GM18517 (cell line): ENCODE measurements at regions not wholly inside any gene's neighbourhood (a gene's known extent, or its start where the extent isn't known, plus 50 kb on each side); places are given as distances from the start of the nearest gene placed in this dataset.

Experiments used
- ATAC-seq: cut with Tn5 transposase; IDR thresholded peaks from one replicate; pipeline ENCODE4 v1.9.1; 2021; ENCODE audit warnings: mild to moderate bottlenecking, moderate library complexity; ENCODE audit not compliant: unreplicated experiment

- no peak for ATAC-seq
Observed at GRCh38 chr4:160795216-160795615, 1368.6 kb downstream of the FSTL5 start.

DNA sequence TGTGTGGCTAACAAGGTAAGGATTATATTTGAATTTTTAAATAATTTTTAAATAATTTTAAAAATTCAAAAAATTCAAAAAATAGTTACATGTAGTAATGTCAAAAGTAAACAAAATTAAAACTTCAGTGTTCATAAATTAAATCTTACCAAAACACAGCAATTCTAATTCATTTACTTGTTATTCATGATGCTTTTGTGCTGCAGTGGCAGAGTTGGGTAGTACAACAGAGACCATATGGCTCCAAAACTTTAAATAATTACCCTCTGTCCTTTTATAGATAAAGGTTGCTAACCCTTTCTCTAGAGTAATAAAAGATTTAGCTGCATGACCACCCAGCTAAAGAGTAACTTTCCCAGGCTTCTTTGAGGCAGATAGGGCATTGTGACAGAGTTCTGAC is 1355.6 kb downstream of the FSTL5 start:
- no peak for ATAC-seq

DNA sequence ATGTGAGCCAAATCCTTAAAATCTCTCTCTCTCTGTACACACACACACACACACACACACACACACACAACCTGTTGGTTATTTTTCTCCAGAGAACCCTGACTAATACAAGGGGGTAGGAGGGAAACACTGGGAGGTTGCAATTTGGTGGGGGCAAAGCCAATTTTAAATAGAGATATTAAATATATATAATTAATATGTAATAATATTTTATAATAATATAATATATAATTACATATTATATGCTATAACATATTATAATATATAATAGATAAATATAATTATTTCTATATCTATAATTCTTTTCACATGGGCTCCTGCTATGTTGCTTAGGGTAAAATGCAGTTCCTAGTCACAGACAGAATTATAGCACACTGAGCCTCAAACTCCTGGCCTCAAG is 1354.2 kb downstream of the FSTL5 start:
- ATAC-seq = no peak

DNA sequence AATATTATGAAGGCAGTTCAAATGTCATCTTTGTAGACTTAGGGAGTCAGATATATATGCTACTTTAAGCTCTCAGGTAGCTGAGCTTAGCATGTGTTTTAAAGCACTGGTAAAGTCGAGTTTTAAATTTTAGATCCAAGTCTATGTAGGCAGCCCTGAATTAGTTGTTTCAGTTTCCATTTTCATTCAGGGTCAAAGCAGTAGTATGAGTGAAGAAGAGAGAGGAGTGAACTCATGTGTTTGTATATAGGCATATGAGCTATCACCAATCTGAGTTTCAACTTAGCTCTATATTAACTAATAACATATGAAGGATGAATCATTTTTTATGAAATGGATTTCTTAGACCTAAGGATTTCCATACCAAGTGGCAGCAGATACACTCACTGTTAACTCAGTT is 1353.4 kb downstream of the FSTL5 start:
- ATAC-seq = no peak

GRCh38 chr4:160810941-160811340 is 1352.9 kb downstream of the FSTL5 start:
- ATAC-seq = no peak

GRCh38 chr4:160811956-160812355 is 1351.8 kb downstream of the FSTL5 start:
- no peak for ATAC-seq

GRCh38 chr4:160814726-160815125 is 1349.1 kb downstream of the FSTL5 start:
- no peak for ATAC-seq

GRCh38 chr4:160818571-160818970 is 1345.2 kb downstream of the FSTL5 start:
- ATAC-seq = no peak

DNA sequence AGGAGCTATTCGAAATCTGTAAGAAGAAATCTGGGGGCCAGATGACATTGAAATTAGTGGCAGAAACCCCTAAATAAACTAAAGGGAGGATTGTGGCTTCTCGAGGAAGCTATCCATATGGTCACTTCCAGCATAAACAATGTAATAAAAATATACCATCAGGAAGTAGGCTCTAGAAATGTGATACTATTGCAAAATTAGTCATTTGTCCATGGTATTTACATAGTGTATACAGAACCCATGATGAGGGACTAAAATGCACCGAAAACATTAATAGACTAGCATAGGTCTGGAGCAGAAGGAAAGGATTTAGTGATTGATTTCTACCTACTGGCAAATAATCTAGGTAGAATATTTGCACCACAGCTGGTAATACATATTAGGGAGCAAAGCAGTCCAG is 1344.0 kb downstream of the FSTL5 start:
- ATAC-seq = no peak

- no peak for ATAC-seq
Observed at GRCh38 chr4:160824481-160824880, 1339.3 kb downstream of the FSTL5 start.

DNA sequence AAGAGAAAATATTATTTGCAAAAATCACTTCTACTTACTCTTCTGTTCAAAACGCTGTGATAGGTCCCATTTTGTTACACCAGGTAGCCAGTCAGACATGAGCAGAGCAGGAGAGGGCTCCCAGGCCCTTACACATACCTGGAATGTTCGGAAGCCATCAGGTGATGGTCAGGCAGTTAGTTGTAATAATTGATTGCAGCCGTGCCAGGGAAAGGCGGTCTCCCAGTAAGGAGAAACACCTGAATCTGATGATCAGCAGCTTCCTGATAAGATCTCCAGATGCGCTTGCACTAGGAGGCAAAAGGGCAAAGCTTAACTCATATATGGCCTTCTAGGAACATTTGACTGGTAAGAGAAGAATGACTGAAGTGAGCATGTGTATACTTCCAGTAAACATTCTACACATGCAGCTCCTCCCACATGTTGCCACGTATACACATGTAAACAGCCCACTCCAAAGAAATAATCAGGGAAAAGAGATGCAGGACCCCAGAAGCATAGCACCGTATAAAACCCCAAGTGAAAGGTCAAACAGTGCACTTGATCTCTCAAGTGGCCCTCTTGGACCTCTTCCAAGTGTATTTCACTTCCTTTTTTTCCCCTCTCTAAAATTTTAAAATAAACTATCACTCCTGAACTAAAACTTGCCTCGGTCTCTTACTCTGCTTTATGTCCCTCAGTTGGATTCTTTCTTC is 1338.0 kb downstream of the FSTL5 start:
- ATAC-seq = no peak

- no peak for ATAC-seq
Observed at GRCh38 chr4:160826339-160826679, 1337.5 kb downstream of the FSTL5 start.

DNA sequence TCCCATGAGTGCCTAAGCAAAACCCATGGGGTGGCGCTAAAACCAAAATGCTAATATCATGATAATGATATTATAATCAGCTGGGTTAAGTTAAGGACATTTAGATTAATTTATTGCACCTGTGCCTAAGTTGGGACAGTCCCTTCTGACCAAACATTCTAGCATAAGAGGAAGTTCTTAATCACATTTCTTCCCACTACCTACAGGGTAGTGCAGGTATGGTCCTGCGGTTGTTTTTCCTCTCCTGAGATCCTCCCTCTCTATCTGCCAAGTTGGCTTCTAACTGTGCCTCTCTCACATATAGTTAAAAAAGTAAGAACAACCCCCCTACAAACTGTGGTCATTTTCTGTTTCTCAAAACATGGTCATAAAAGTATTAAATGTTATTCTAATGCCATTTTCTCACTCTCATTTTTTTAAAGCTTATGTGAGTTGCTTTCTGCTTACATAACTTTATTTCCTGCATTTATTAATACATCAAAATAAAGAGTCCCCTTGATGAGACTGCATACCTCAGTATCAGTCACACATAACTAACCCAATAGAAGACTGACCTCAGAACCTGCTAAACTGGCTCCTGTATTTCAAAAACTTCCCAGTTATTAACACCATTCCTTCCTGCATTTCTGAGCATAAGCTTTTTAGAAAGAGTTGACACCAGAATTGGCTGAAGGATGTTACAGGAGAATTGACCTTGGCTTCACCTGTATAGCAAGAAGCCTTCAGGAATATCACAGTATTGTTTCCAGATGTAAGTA is 1332.5 kb downstream of the FSTL5 start:
- no peak for ATAC-seq

DNA sequence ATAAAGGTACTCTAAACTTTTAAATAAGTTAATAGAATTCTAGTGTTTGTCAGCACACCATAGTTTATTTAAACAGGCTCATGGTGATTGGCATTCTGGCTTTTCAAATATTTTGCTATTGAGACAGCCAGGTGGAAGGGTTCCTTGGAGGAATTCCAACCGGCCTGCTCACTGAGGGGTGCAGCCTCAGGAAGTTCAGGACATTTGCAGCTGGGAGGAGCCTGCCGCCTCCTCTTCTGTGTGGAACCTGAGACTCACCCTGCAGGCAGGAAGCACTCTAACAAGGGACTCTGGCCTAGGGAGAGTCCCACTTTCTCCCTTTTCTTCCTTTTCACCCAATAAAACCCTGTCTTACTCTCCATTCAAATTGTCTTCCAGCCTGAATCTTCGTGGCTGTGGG is 1328.0 kb downstream of the FSTL5 start:
- no peak for ATAC-seq

- no peak for ATAC-seq
Observed at GRCh38 chr4:160836431-160836830, 1327.4 kb downstream of the FSTL5 start.

DNA sequence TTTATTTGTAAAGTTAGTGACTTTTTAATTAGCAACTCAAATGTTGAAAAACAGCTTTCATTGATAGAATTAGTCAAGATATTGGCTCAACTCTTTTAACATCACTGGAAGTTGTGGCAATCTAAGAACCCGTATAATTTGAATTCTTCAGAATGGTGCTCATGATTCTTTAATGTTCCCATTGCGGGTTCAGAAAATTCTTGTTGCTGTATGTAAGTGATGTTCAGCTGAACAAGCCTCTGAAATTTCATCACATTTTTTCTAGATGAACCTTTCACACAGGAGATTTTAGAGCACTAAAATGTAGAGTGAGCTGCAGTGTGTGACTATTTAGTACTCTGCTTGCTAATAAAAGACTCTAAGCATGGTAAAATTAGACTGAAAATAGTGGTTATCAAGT is 1317.7 kb downstream of the FSTL5 start:
- ATAC-seq = no peak

DNA sequence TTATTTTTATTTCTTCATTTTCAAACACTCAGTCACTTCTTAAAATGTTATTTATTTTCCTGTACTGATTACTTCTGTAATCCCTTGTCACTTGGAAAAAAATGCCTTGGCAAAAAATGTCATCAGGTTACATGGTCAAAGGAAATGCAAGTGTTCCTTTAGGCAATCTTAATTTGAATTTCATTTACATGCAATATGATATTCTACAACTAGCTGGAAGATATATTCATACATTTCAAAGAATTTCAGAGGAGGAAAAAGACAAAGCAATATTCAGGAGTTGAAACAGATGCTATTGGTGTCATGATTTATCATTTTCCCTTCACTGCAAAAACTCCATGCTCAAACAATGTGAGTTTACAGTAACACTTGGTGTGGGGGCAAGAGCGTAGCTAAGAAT is 1316.6 kb downstream of the FSTL5 start:
- ATAC-seq = no peak

DNA sequence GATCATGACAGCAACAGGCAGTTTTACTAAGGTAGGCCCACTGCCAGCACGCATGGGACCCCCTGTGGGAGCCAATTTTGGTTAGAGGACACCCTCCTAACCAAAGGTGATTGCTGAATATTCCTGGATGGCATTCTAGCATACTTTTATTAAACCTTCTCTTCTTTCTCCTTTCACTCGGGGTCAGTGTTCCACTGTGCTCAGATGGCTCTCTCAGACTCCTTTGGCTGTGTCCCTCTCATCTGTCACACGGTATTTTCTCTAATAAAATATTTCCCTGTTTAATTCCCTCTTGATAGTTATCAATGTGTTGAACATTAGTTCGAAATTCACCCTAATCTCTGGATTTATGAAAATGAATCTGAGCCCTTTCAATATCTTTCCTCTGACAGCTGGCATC is 1315.3 kb downstream of the FSTL5 start:
- no peak for ATAC-seq

- no peak for ATAC-seq
Observed at GRCh38 chr4:160848901-160849760, 1314.7 kb downstream of the FSTL5 start.

GRCh38 chr4:160864253-160864652 is 1299.5 kb downstream of the FSTL5 start:
- ATAC-seq = no peak

GRCh38 chr4:160869899-160870298 is 1293.9 kb downstream of the FSTL5 start:
- ATAC-seq = no peak

DNA sequence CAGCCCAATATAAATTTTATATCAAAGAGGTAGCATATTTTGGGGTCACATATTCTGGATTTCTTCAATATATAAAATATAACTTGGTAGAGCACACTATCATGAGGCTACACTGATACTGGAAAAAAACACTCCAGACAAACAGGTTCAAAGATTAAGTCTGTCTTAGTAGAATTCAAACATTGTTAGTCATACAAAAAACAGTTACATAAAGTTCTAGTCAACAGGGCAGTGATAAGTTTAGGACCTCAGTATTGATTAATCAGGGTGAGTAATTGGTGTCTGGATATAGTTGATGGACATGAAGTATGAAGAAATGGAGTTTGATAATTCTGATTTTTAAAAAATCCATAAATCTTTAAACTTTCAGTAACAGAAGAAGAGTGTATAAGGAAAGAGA is 1291.3 kb downstream of the FSTL5 start:
- ATAC-seq = no peak
